Neuronal stem cell (in vitro differentiated cells): ENCODE measurements at regions not wholly inside any gene's neighbourhood (a gene's known extent, or its start where the extent isn't known, plus 50 kb on each side); places are given as distances from the start of the nearest gene placed in this dataset.

Experiments used
- DNase-seq: peaks from one replicate; pipeline ENCODE4 v3.0.0-alpha.2; 2013; ENCODE audit warnings: low spot score
- H2AFZ ChIP-seq: one replicate; pipeline ENCODE4 v1.6.1; 2013; ENCODE audit warnings: mild to moderate bottlenecking, low read length, inconsistent platforms
- H2AK5ac ChIP-seq: 2 replicates; pipeline ENCODE4 v1.6.1; 2013; ENCODE audit warnings: low read depth, mild to moderate bottlenecking, inconsistent platforms, low read length, moderate library complexity, mixed read lengths
- H2BK120ac ChIP-seq: 2 replicates; pipeline ENCODE4 v1.6.1; 2013; ENCODE audit warnings: low read depth, mild to moderate bottlenecking, inconsistent platforms, low read length, moderate library complexity, mixed read lengths
- H2BK12ac ChIP-seq: one replicate; pipeline ENCODE4 v1.6.1; 2013; ENCODE audit warnings: low read length, inconsistent platforms
- H2BK15ac ChIP-seq: 2 replicates; pipeline ENCODE4 v1.6.1; 2013; ENCODE audit warnings: mild to moderate bottlenecking, low read length, inconsistent platforms, mixed read lengths
- H2BK5ac ChIP-seq: one replicate; pipeline ENCODE4 v1.6.1; 2013; ENCODE audit warnings: inconsistent platforms, mild to moderate bottlenecking, low read length, moderate library complexity
- H3K14ac ChIP-seq: one replicate; pipeline ENCODE4 v1.6.1; 2013; ENCODE audit warnings: low read length, inconsistent platforms
- H3K18ac ChIP-seq: 2 replicates; pipeline ENCODE4 v1.6.1; 2013; ENCODE audit warnings: low read length, inconsistent platforms
- H3K23ac ChIP-seq: 2 replicates; pipeline ENCODE4 v1.6.1; 2013; ENCODE audit warnings: low read depth, mild to moderate bottlenecking, mixed read lengths, low read length, inconsistent platforms; ENCODE audit not compliant: poor library complexity
- H3K27ac ChIP-seq: replicated peaks from 3 replicates; pipeline ENCODE4 v1.5.1; 2013; ENCODE audit warnings: low read length, inconsistent platforms
- H3K27me3 ChIP-seq, 3 experiments: 2 replicates each; pipeline ENCODE4 v1.6.1; 2013; ENCODE audit warnings: low read length in 3 of 3, mild to moderate bottlenecking in 2 of 3, inconsistent platforms in 1 of 3, low read depth in 1 of 3, mixed read lengths in 1 of 3, moderate library complexity in 1 of 3; ENCODE audit not compliant: control insufficient read depth in 3 of 3, insufficient read depth in 3 of 3
- H3K36me3 ChIP-seq, 2 donors: replicated peaks in 1 of 2; 2 replicates each; pipeline ENCODE4 v1.6.1; 2013; ENCODE audit warnings: low read length in 2 of 2; ENCODE audit not compliant: control insufficient read depth in 2 of 2, insufficient read depth in 2 of 2
- H3K4ac ChIP-seq: 2 replicates; pipeline ENCODE4 v1.6.1; 2013; ENCODE audit warnings: inconsistent platforms, mild to moderate bottlenecking, low read length, moderate library complexity
- H3K4me1 ChIP-seq, 2 donors: 1 replicate in 1 of 2; 2 replicates in 1 of 2; pipeline ENCODE4 v1.6.1; 2013; ENCODE audit warnings: low read length in 2 of 2, low read depth in 1 of 2; ENCODE audit not compliant: control insufficient read depth in 2 of 2, insufficient read depth in 1 of 2
- H3K4me2 ChIP-seq: one replicate; pipeline ENCODE4 v1.6.1; 2013; ENCODE audit warnings: mild to moderate bottlenecking, low read length, inconsistent platforms; ENCODE audit not compliant: insufficient read depth, poor library complexity, severe bottlenecking
- H3K4me3 ChIP-seq, 2 donors: 2 replicates each; pipeline ENCODE4 v1.5.1; 2013; ENCODE audit warnings: low read length in 2 of 2, mild to moderate bottlenecking in 2 of 2, inconsistent platforms in 1 of 2, moderate library complexity in 1 of 2
- H3K79me1 ChIP-seq: one replicate; pipeline ENCODE4 v1.6.1; 2013; ENCODE audit warnings: low read depth, mild to moderate bottlenecking, inconsistent platforms, low read length, moderate library complexity
- H3K9ac ChIP-seq: one replicate; pipeline ENCODE4 v1.6.1; 2013; ENCODE audit warnings: mild to moderate bottlenecking, low read depth, low read length, inconsistent platforms; ENCODE audit not compliant: poor library complexity
- H3K9me3 ChIP-seq, 2 donors: replicated peaks in 1 of 2; 2 replicates each; pipeline versions ENCODE3 to v1.6.1; 2013; ENCODE audit warnings: low read length in 2 of 2, mild to moderate bottlenecking in 2 of 2, inconsistent platforms in 1 of 2, low read depth in 1 of 2, mixed read lengths in 1 of 2, moderate library complexity in 1 of 2; ENCODE audit not compliant: control insufficient read depth in 2 of 2, insufficient read depth in 1 of 2
- H4K8ac ChIP-seq: one replicate; pipeline ENCODE4 v1.6.1; 2013; ENCODE audit warnings: low read depth, mild to moderate bottlenecking, inconsistent platforms, low read length, moderate library complexity
- H4K91ac ChIP-seq: one replicate; pipeline ENCODE4 v1.6.1; 2013; ENCODE audit warnings: low read length, low read depth, mild to moderate bottlenecking, inconsistent platforms; ENCODE audit not compliant: poor library complexity
- WGBS, 2 donors: extraction: QIAGEN DNeasy Blood & Tissue Kit; methylation state at CpG; one replicate each; pipeline ENCODE4 v1.1.7; 2013; ENCODE audit warnings: missing lambda C conversion rate in 2 of 2, mixed read lengths in 1 of 2; ENCODE audit not compliant: insufficient read length in 2 of 2, insufficient replicate concordance in 1 of 2; ENCODE audit errors: extremely low coverage in 2 of 2; 5-methylcytosine and 5-hydroxymethylcytosine counted together

GRCh38 chr16:82389956-82390650 is 220.1 kb upstream of the MPHOSPH6 start:
- Histone ChIP-seq H2AK5ac (no peak overlapping the region), H3K9me3 (no peaks in the 10 kb centered on the region), H2BK15ac (no peak overlapping the region), H3K23ac (no peak overlapping the region), H3K9ac (no peak overlapping the region), H3K36me3 (no peaks in the 10 kb centered on the region), H3K14ac (no peak overlapping the region), H3K4me3 (no peak overlapping the region), H2AFZ (no peak overlapping the region), H3K79me1 (no peaks in the 10 kb centered on the region), H3K4me1 (no peaks in the 10 kb centered on the region), H2BK120ac (no peak overlapping the region), H2BK5ac (no peak overlapping the region), H3K4me2 (no peak overlapping the region), H4K91ac (no peak overlapping the region), H3K27me3 (no peaks in the 10 kb centered on the region), H4K8ac (no peak overlapping the region), H3K4ac (no peak overlapping the region), H2BK12ac (no peak overlapping the region), H3K18ac (no peak overlapping the region), H3K27ac (no peak overlapping the region)
- no peak for DNase-seq
- WGBS, 2 donors, result no CpG with 5 or more reads among the region's 7 CpGs

GRCh38 chr16:82386761-82387160 is 216.7 kb upstream of the MPHOSPH6 start:
- no peak overlapping the region for H2BK12ac ChIP-seq
- H3K27ac ChIP-seq, result no peak overlapping the region
- no peak overlapping the region for H3K23ac ChIP-seq
- no peaks in the 10 kb centered on the region for H3K27me3 ChIP-seq
- no peak overlapping the region for H2AK5ac ChIP-seq
- H3K4me1 ChIP-seq, result no peaks in the 10 kb centered on the region
- no peak overlapping the region for H2BK15ac ChIP-seq
- H3K79me1 ChIP-seq, result no peaks in the 10 kb centered on the region
- no peak overlapping the region for H3K14ac ChIP-seq
- H3K36me3 ChIP-seq, result no peaks in the 10 kb centered on the region
- H4K91ac ChIP-seq, result no peak overlapping the region
- no peak overlapping the region for H3K4me3 ChIP-seq
- H2BK120ac ChIP-seq, result no peak overlapping the region
- H2AFZ ChIP-seq, result no peak overlapping the region
- no peak overlapping the region for H3K4ac ChIP-seq
- no peak overlapping the region for H3K9ac ChIP-seq
- DNase-seq, result no peak
- no peak overlapping the region for H4K8ac ChIP-seq
- no peak overlapping the region for H3K18ac ChIP-seq
- no CpG with 5 or more reads among the region's 1 CpG for WGBS, 2 donors
- no peak overlapping the region for H2BK5ac ChIP-seq
- no peaks in the 10 kb centered on the region for H3K9me3 ChIP-seq
- no peak overlapping the region for H3K4me2 ChIP-seq

- Histone ChIP-seq H3K9ac (no peak overlapping the region), H3K4ac (no peak overlapping the region), H4K91ac (no peak overlapping the region), H3K23ac (no peak overlapping the region), H3K18ac (no peak overlapping the region), H4K8ac (no peak overlapping the region), H2BK15ac (no peak overlapping the region), H3K27me3 (no peaks in the 10 kb centered on the region), H2AK5ac (no peak overlapping the region), H3K4me2 (no peak overlapping the region), H2BK12ac (no peak overlapping the region), H3K36me3 (no peaks in the 10 kb centered on the region), H2AFZ (no peak overlapping the region), H3K27ac (no peak overlapping the region), H2BK120ac (no peak overlapping the region), H3K9me3 (no peaks in the 10 kb centered on the region), H3K4me3 (no peak overlapping the region), H3K79me1 (no peaks in the 10 kb centered on the region), H3K14ac (no peak overlapping the region), H2BK5ac (no peak overlapping the region), H3K4me1 (no peaks in the 10 kb centered on the region)
- no peak for DNase-seq
- no CpG with 5 or more reads among the region's 4 CpGs for WGBS, 2 donors
Observed at GRCh38 chr16:82384949-82385348, 214.9 kb upstream of the MPHOSPH6 start.

- no peaks in the 10 kb centered on the region for H3K36me3 ChIP-seq
- H3K4me2 ChIP-seq, result no peak overlapping the region
- no CpG with 5 or more reads among the region's 4 CpGs for WGBS, 2 donors
- no peaks in the 10 kb centered on the region for H3K9me3 ChIP-seq
- H2BK12ac ChIP-seq, result no peak overlapping the region
- H3K14ac ChIP-seq, result no peak overlapping the region
- H2AFZ ChIP-seq, result no peak overlapping the region
- H4K8ac ChIP-seq, result no peak overlapping the region
- H4K91ac ChIP-seq, result no peak overlapping the region
- no peak overlapping the region for H2AK5ac ChIP-seq
- H2BK5ac ChIP-seq, result no peak overlapping the region
- no peak overlapping the region for H3K4me3 ChIP-seq
- no peak for DNase-seq
- H2BK15ac ChIP-seq, result no peak overlapping the region
- no peak overlapping the region for H3K23ac ChIP-seq
- H3K9ac ChIP-seq, result no peak overlapping the region
- H3K27ac ChIP-seq, result no peak overlapping the region
- H2BK120ac ChIP-seq, result no peak overlapping the region
- no peaks in the 10 kb centered on the region for H3K27me3 ChIP-seq
- H3K79me1 ChIP-seq, result no peaks in the 10 kb centered on the region
- no peak overlapping the region for H3K18ac ChIP-seq
- H3K4me1 ChIP-seq, result no peaks in the 10 kb centered on the region
- H3K4ac ChIP-seq, result no peak overlapping the region
Observed at GRCh38 chr16:82384017-82384416, 214.0 kb upstream of the MPHOSPH6 start.
